Left ventricle myocardium inferior (tissue), 1 donor: ENCODE measurements at regions not wholly inside any gene's neighbourhood (a gene's known extent, or its start where the extent isn't known, plus 50 kb on each side); places are given as distances from the start of the nearest gene placed in this dataset.

Experiments
- DNase-seq: peaks from one replicate; pipeline ENCODE4 v3.0.0-alpha.2; 2020
- H3K27ac ChIP-seq: fragments of 200-600 bp; replicated peaks from 2 replicates; pipeline ENCODE4 v1.8.0; 2021
- H3K27me3 ChIP-seq: fragments of 200-600 bp; 2 replicates; pipeline ENCODE4 v1.8.0; 2021; ENCODE audit warnings: low read depth
- H3K36me3 ChIP-seq: fragments of 200-600 bp; 2 replicates; pipeline ENCODE4 v1.8.0; 2021
- H3K4me1 ChIP-seq: fragments of 200-600 bp; 2 replicates; pipeline ENCODE4 v1.8.0; 2021
- H3K4me3 ChIP-seq: fragments of 200-600 bp; 2 replicates; pipeline ENCODE4 v1.8.0; 2021; ENCODE audit warnings: mild to moderate bottlenecking, moderate library complexity
- H3K9me3 ChIP-seq: fragments of 200-600 bp; replicated peaks from 2 replicates; pipeline ENCODE4 v1.8.0; 2021
- intact Hi-C: fragments of 100-400 bp; cut with micrococcal nuclease; formaldehyde crosslinking; loops from one replicate; pipeline ENCODE4 v1.11.0; 2022
- TF ChIP-seq, protein P1 (sequence below): fragments of 200-600 bp; IDR thresholded peaks from 2 replicates; pipeline ENCODE4 v1.8.0; 2021; ENCODE audit warnings: antibody characterized with exemption, mild to moderate bottlenecking, borderline replicate concordance
- donor health status: DM: no; HTN: yes; CAD: no; lungs with severe emphysema.

DNA sequence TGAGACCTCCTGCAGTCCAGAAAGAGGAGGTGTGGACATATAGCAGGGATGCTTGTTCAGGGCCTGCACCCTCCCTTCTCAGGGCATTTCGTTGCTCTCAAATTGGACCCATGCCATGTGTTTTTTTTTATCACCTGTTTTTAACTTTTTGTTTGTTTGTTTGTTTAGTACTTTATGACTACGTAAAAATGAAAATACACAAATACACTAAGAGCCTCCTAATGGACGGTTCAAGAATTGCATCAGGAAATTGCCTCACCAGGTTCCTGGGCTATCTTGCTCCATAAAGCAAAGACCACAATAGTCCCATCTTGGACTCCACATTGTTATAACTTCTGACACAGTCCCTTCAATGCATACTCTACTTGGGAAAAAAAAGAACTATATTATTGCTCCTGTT is 1685.9 kb upstream of the TENM3 start:
- Histone ChIP-seq H3K27me3 (no peaks in the 10 kb centered on the region), H3K4me1 (no peaks in the 10 kb centered on the region), H3K27ac (no peak overlapping the region), H3K36me3 (no peaks in the 10 kb centered on the region), H3K9me3 (no peaks in the 10 kb centered on the region), H3K4me3 (no peak overlapping the region)
- TF ChIP-seq, protein P1, sequence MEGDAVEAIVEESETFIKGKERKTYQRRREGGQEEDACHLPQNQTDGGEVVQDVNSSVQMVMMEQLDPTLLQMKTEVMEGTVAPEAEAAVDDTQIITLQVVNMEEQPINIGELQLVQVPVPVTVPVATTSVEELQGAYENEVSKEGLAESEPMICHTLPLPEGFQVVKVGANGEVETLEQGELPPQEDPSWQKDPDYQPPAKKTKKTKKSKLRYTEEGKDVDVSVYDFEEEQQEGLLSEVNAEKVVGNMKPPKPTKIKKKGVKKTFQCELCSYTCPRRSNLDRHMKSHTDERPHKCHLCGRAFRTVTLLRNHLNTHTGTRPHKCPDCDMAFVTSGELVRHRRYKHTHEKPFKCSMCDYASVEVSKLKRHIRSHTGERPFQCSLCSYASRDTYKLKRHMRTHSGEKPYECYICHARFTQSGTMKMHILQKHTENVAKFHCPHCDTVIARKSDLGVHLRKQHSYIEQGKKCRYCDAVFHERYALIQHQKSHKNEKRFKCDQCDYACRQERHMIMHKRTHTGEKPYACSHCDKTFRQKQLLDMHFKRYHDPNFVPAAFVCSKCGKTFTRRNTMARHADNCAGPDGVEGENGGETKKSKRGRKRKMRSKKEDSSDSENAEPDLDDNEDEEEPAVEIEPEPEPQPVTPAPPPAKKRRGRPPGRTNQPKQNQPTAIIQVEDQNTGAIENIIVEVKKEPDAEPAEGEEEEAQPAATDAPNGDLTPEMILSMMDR, result no peak
- intact Hi-C loops, result no loop called here
- no peak for DNase-seq

DNA sequence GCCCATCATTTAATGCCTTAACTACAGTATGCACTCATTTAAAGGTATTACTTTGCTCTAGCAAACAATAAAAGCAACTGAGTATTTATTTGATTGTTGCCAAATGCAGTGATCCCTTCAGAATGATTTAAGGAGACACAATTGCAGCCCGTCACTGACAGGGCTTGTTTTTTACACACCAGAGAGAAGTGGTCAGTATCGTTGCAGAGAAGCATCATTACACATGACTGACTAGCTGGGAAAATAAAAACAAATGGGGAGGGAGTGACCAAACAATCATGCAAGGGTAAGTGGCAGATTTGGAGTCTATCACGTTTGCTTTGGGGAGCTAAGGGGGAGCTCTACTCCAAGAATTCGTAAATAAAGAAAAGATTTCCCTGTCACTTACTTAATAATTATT is 1685.3 kb upstream of the TENM3 start:
- no peaks in the 10 kb centered on the region for H3K36me3 ChIP-seq
- H3K27ac ChIP-seq, result no peak overlapping the region
- no peak for DNase-seq
- TF ChIP-seq, protein P1, result no peak
- H3K4me3 ChIP-seq, result no peak overlapping the region
- no peaks in the 10 kb centered on the region for H3K4me1 ChIP-seq
- H3K27me3 ChIP-seq, result no peaks in the 10 kb centered on the region
- no peaks in the 10 kb centered on the region for H3K9me3 ChIP-seq
- intact Hi-C loops, result no loop called here

DNA sequence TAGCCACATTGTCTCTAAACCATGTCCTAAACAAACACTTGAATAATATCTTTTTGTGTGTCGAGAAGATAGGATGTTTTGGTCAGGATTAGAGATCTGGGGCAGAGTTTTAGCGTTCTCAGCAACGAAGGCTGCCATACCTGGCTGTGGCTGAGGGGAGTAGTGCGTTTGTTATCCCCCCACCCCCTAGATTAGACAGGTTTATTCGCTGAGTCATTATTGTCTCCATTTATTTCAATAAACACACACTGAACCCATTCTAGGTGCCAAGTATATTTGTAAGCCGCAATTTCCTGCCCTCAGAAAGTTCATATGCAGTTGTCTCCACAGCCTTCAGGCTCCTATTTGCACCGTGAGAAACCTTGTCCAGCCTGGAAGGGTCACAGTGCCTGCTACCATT is 1684.8 kb upstream of the TENM3 start:
- DNase-seq, result no peak
- H3K9me3 ChIP-seq, result no peaks in the 10 kb centered on the region
- TF ChIP-seq, protein P1, result no peak
- intact Hi-C loops, result no loop called here
- H3K4me3 ChIP-seq, result no peak overlapping the region
- no peak overlapping the region for H3K27ac ChIP-seq
- no peaks in the 10 kb centered on the region for H3K4me1 ChIP-seq
- no peaks in the 10 kb centered on the region for H3K27me3 ChIP-seq
- no peaks in the 10 kb centered on the region for H3K36me3 ChIP-seq

DNA sequence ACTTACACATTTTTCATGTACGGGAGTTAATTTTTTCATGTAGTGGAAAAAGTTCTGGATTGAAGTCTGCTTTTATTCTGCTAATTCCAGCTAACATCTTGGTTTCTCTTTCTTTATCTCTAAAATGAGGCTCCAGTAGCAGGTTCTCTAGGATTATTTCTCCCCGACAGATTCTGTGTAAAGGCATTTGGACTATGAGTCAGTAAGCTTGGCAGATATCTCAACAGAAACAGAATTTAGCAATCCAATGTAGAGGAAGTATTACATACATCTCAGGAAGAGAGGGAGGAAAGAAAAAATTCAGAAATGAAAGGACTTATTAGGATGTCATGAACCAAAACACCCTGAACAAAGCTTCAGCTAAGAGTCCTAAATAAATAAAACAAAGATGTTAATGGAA is 1682.3 kb upstream of the TENM3 start:
- Histone ChIP-seq H3K9me3 (no peaks in the 10 kb centered on the region), H3K27ac (no peak overlapping the region), H3K4me1 (no peaks in the 10 kb centered on the region), H3K36me3 (no peaks in the 10 kb centered on the region), H3K4me3 (no peak overlapping the region), H3K27me3 (no peaks in the 10 kb centered on the region)
- TF ChIP-seq, protein P1, result no peak
- intact Hi-C loops, result no loop called here
- DNase-seq, result no peak

DNA sequence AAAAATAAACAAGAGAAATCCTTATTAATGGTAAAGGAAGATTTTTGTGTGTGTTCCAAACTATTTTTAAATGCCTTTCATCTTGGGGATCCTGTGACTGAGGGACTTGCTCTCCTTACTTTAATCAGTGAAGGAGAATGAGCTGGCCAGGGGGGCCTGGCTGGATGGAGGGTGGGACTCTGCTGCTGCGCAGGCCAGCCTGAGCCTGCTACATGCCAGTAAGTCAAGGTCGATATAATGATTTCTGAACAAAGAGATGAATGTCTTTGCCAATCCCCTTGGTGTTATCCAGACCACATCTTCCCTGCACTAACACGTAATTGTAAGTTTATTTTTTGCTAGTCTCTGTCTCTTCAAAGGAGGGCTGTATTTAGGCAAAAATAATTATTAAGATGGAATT is 1679.2 kb upstream of the TENM3 start:
- no peak for DNase-seq
- H3K36me3 ChIP-seq, result no peaks in the 10 kb centered on the region

More for the DNA sequence above, 1679.2 kb upstream of the TENM3 start:
- Histone ChIP-seq H3K27ac (no peak overlapping the region), H3K9me3 (no peaks in the 10 kb centered on the region), H3K4me1 (no peaks in the 10 kb centered on the region), H3K4me3 (no peak overlapping the region), H3K27me3 (no peaks in the 10 kb centered on the region)
- TF ChIP-seq, protein P1, result no peak
- intact Hi-C loops, result no loop called here
